Endothelial cell (in vitro differentiated cells): ENCODE measurements at regions not wholly inside any gene's neighbourhood (a gene's known extent, or its start where the extent isn't known, plus 50 kb on each side); places are given as distances from the start of the nearest gene placed in this dataset.

ENCODE experiments used
- DNase-seq: peaks from one replicate; pipeline ENCODE4 v3.0.0; 2021; ENCODE audit warnings: low spot score
- H3K27ac Mint-ChIP-seq: one replicate; pipeline ENCODE4 v1.8.0; 2021; ENCODE audit warnings: mixed read lengths, inconsistent platforms; ENCODE audit not compliant: unreplicated experiment
- H3K27me3 Mint-ChIP-seq: one replicate; pipeline ENCODE4 v1.8.0; 2021; ENCODE audit warnings: mild to moderate bottlenecking, moderate library complexity, mixed read lengths, inconsistent platforms; ENCODE audit not compliant: unreplicated experiment
- H3K36me3 Mint-ChIP-seq: one replicate; pipeline ENCODE4 v1.8.0; 2021; ENCODE audit warnings: mild to moderate bottlenecking, low read depth, mixed read lengths, inconsistent platforms; ENCODE audit not compliant: unreplicated experiment
- H3K4me1 Mint-ChIP-seq: one replicate; pipeline ENCODE4 v1.8.0; 2021; ENCODE audit warnings: mild to moderate bottlenecking, mixed read lengths, inconsistent platforms; ENCODE audit not compliant: unreplicated experiment
- H3K4me3 Mint-ChIP-seq: one replicate; pipeline ENCODE4 v1.8.0; 2021; ENCODE audit warnings: mild to moderate bottlenecking, mixed read lengths, inconsistent platforms; ENCODE audit not compliant: unreplicated experiment
- H3K9me3 Mint-ChIP-seq: one replicate; pipeline ENCODE4 v1.8.0; 2021; ENCODE audit warnings: mixed read lengths, inconsistent platforms; ENCODE audit not compliant: unreplicated experiment
- TF ChIP-seq, protein P1 (sequence below): fragments of 200-600 bp; sonication (generic); IDR thresholded peaks from one replicate; pipeline ENCODE4 v1.5.0; 2021; ENCODE audit warnings: antibody characterized with exemption; ENCODE audit not compliant: unreplicated experiment

DNA sequence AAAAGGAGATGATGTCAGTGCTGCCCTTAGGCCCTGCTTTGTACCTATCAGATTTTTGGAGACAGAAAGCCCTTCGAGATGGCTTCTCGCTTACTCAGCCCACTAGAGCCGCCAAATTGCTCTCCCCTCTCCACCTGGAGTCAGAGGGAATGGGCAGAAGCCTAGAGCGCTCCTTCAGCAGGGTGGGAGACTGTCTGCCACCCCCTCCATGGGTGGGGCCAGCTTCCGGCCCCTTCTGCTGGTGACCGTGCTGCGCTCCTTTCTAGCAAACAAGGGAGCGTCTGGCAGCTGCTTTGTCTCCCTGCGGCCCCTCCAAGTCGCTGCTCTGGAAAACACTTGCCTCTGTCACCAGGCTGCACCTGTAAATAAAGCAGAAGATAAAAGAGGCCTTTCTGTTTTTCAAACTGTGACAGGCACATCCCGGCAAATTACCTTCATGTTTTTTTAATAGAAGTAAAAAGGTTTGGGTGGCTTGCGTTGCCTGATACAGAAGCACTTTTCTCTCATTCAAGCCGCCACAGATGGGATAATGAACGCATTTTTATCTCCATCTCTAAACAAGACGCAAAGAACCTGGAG is 145.7 kb upstream of the NECTIN1 start:
- no peak overlapping the region for H3K4me3 Mint-ChIP-seq
- no peaks in the 10 kb centered on the region for H3K4me1 Mint-ChIP-seq
- H3K27ac Mint-ChIP-seq: no peak overlapping the region
- DNase-seq: no peak
- TF ChIP-seq, protein P1, sequence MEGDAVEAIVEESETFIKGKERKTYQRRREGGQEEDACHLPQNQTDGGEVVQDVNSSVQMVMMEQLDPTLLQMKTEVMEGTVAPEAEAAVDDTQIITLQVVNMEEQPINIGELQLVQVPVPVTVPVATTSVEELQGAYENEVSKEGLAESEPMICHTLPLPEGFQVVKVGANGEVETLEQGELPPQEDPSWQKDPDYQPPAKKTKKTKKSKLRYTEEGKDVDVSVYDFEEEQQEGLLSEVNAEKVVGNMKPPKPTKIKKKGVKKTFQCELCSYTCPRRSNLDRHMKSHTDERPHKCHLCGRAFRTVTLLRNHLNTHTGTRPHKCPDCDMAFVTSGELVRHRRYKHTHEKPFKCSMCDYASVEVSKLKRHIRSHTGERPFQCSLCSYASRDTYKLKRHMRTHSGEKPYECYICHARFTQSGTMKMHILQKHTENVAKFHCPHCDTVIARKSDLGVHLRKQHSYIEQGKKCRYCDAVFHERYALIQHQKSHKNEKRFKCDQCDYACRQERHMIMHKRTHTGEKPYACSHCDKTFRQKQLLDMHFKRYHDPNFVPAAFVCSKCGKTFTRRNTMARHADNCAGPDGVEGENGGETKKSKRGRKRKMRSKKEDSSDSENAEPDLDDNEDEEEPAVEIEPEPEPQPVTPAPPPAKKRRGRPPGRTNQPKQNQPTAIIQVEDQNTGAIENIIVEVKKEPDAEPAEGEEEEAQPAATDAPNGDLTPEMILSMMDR: no peak
- H3K27me3 Mint-ChIP-seq: peaks cover 4% of the 10 kb centered on the region
- H3K9me3 Mint-ChIP-seq: no peaks in the 10 kb centered on the region
- no peaks in the 10 kb centered on the region for H3K36me3 Mint-ChIP-seq

DNA sequence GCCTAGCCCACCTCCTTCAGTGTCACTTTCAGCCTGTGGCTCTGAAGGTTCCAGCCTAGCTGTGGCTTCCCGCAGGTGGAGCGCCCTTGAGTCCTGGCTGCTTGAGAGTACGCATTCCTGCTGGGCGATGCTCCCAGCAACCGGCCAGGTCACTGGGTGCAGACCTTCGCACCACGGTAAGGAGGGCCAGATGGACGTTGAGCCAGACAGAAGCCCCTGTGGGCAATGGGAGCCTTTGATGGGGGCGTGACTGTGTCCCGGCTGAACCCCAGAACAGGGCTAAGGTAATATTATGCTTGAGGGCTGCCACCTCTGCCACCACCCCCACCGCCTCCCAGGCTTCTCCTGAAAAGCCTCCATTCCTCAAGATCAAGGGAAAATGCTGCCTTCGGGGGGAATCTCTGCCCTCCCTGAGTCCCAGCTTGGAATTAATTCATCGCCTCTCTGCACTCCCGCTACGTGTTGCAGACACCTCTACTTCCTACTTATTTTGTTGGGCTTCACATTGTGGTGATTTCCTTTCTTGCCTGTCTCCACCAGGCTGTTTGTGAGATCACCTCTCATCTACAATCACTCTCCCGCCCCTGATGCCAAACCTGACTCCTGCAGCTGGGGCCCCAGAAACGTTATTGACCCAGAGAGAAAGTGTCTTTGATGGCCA is 144.9 kb upstream of the NECTIN1 start:
- Mint-ChIP-seq H3K27me3 (peaks cover 4% of the 10 kb centered on the region), H3K9me3 (no peaks in the 10 kb centered on the region), H3K4me1 (no peaks in the 10 kb centered on the region), H3K4me3 (no peak overlapping the region), H3K36me3 (no peaks in the 10 kb centered on the region), H3K27ac (no peak overlapping the region)
- DNase-seq: no peak
- TF ChIP-seq, protein P1: no peak

DNA sequence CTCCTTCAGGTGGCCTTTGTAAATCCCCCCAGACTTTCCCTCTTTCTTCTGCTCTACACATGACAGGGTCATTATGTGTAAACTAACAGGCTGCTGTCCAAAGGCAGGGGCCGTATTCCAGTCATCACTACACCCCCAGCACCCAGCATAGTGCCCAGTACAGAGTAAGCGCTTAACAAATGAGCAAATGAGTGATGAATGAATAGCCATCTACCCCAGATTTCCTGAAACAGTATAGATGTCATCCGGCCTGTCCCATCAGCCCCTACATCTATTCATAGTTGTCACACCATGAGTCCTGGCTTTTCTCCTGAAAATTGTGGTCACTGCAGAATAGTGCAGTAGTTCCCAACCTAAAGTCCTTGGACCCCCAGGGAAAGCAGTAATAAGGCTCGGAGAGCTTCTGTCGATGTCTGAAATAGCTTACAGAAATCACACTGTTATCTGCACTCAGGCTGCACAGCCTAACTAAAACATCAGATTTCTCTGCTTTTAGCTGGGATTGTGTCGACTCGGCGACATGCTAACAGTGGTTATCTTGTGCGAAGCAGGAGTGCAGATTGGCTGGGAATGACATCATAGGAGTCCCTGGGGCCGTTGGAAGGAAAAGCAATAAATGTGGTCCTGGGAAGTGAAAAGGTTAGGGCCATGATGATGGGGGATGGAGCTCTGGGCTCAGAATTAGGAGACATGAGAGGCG is 143.8 kb upstream of the NECTIN1 start:
- H3K4me1 Mint-ChIP-seq: no peaks in the 10 kb centered on the region
- no peak overlapping the region for H3K27ac Mint-ChIP-seq
- H3K36me3 Mint-ChIP-seq: no peaks in the 10 kb centered on the region
- H3K27me3 Mint-ChIP-seq: peaks cover 4% of the 10 kb centered on the region
- no peak overlapping the region for H3K4me3 Mint-ChIP-seq
- no peaks in the 10 kb centered on the region for H3K9me3 Mint-ChIP-seq
- TF ChIP-seq, protein P1: no peak
- no peak for DNase-seq

DNA sequence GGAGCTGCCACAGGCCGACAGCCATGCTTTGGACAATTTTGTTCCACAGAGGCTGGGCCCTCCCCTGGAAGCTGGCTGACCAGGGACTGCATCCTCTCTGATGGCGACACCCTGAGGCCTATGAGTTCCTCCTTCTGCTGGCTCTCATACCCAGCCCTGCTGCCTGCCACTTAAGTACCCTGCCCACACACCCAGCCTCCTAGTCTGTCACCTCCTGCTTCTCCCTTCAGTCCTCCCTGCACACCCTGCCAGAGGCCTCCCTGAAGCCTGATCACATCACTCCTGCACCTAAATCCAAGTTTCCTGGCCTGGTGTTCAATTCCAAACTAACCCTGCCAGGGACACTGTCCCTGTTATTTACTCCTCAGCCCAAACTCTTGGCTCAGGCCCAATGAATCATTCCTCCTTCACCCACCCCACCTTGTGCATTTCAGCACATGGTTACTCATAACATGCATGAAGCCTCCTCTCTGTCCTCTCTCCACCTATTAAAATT is 136.7 kb upstream of the NECTIN1 start:
- DNase-seq: no peak
- TF ChIP-seq, protein P1: no peak
- Mint-ChIP-seq H3K4me1 (no peaks in the 10 kb centered on the region), H3K4me3 (no peak overlapping the region), H3K36me3 (no peaks in the 10 kb centered on the region), H3K27ac (no peak overlapping the region), H3K27me3 (peaks cover 12% of the 10 kb centered on the region), H3K9me3 (no peaks in the 10 kb centered on the region)

DNA sequence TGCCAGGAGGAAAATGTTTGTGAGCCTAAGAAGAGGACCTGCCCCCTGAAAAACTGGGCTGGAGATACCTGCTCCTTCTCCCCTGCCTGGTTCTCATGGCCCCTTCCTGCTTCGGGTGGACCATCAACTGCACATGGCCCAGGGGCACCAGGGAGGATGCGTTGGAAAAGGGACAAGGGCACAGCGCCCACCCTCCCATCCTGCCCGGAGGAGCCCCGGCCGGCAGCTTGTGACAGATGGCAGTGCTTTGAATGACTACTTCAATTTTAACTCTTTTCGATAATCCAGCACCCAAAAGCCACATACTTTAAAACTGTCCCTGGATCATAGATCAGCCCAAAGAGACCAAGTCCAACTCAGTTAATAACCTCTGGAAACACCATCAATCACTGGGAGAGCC is 135.8 kb upstream of the NECTIN1 start:
- no peaks in the 10 kb centered on the region for H3K36me3 Mint-ChIP-seq

More for the DNA sequence above, 135.8 kb upstream of the NECTIN1 start:
- no peaks in the 10 kb centered on the region for H3K9me3 Mint-ChIP-seq
- H3K4me3 Mint-ChIP-seq: no peak overlapping the region
- TF ChIP-seq, protein P1: no peak
- H3K27ac Mint-ChIP-seq: no peak overlapping the region
- H3K4me1 Mint-ChIP-seq: no peaks in the 10 kb centered on the region
- H3K27me3 Mint-ChIP-seq: peaks cover 14% of the 10 kb centered on the region
- no peak for DNase-seq
